Medulla oblongata (tissue), 1 donor: ENCODE measurements at regions not wholly inside any gene's neighbourhood (a gene's known extent, or its start where the extent isn't known, plus 50 kb on each side); places are given as distances from the start of the nearest gene placed in this dataset.
"Not testable (repeated sequence)": the region's sequence is repeated elsewhere in the genome, so short reads cannot be mapped to it uniquely, and the experiment has no call there.

ENCODE experiments used
- DNase-seq: peaks from one replicate; pipeline ENCODE4 v3.0.0-alpha.2; 2015; ENCODE audit errors: extremely low spot score

GRCh38 chr1:19024532-19024931, 68.1 kb upstream of the IFFO2 start:
- DNase-seq: no peak

GRCh38 chr1:19023787-19024186, 67.3 kb upstream of the IFFO2 start:
- no peak for DNase-seq

GRCh38 chr1:19021845-19022244, 65.4 kb upstream of the IFFO2 start:
- no peak for DNase-seq

GRCh38 chr1:19019288-19019687, 62.8 kb upstream of the IFFO2 start:
- not testable (repeated sequence) for DNase-seq

- no peak for DNase-seq
These were observed 59.0 kb upstream of the IFFO2 start for GRCh38 chr1:19015476-19015875.

GRCh38 chr1:19014765-19015164, 58.3 kb upstream of the IFFO2 start:
- no peak for DNase-seq

- no peak for DNase-seq
These were observed 57.5 kb upstream of the IFFO2 start for GRCh38 chr1:19013826-19014548.

- no peak for DNase-seq
These were observed 55.4 kb upstream of the IFFO2 start for GRCh38 chr1:19011845-19012231.

- peak; percentile 52 for DNase-seq
These were observed 54.7 kb upstream of the IFFO2 start for GRCh38 chr1:19010995-19011844.

GRCh38 chr1:19010503-19010902, 54.0 kb upstream of the IFFO2 start:
- no peak for DNase-seq

- DNase-seq: no peak
These were observed 53.4 kb upstream of the IFFO2 start for GRCh38 chr1:19009882-19010321.

GRCh38 chr1:19009126-19009881, 52.8 kb upstream of the IFFO2 start:
- DNase-seq: no peak

GRCh38 chr1:19007491-19008441, 51.3 kb upstream of the IFFO2 start:
- no peak for DNase-seq

- DNase-seq: no peak
These were observed 50.4 kb upstream of the IFFO2 start for GRCh38 chr1:19006837-19007271.
